NCI-H1436 (cell line): ENCODE measurements at regions not wholly inside any gene's neighbourhood (a gene's known extent, or its start where the extent isn't known, plus 50 kb on each side); places are given as distances from the start of the nearest gene placed in this dataset.

Experiments
- DNase-seq: peaks from one replicate; lab custom pipeline; 2025; lab: John Stamatoyannopoulos, UW

- DNase-seq = no peak
Observed at GRCh38 chr7:121810831-121811672, 61.9 kb upstream of the PTPRZ1 start.

GRCh38 chr7:121807078-121807477 is 65.9 kb upstream of the PTPRZ1 start:
- DNase-seq = no peak

GRCh38 chr7:121803039-121803438 is 69.9 kb upstream of the PTPRZ1 start:
- no peak for DNase-seq

GRCh38 chr7:121800916-121801675 is 71.9 kb upstream of the PTPRZ1 start:
- no peak for DNase-seq

- DNase-seq = peak; percentile 7
Observed at GRCh38 chr7:121798896-121799295, 74.1 kb upstream of the PTPRZ1 start.

GRCh38 chr7:121798453-121798840 is 74.5 kb upstream of the PTPRZ1 start:
- DNase-seq = no peak

- no peak for DNase-seq
Observed at GRCh38 chr7:121797657-121798452, 75.1 kb upstream of the PTPRZ1 start.

GRCh38 chr7:121796936-121797656 is 75.9 kb upstream of the PTPRZ1 start:
- no peak for DNase-seq

GRCh38 chr7:121796381-121796780 is 76.6 kb upstream of the PTPRZ1 start:
- DNase-seq = no peak

- DNase-seq = no peak
Observed at GRCh38 chr7:121795736-121796135, 77.2 kb upstream of the PTPRZ1 start.

GRCh38 chr7:121793716-121794115 is 79.2 kb upstream of the PTPRZ1 start:
- no peak for DNase-seq

- DNase-seq = no peak
Observed at GRCh38 chr7:121777672-121778071, 95.3 kb upstream of the PTPRZ1 start.

- no peak for DNase-seq
Observed at GRCh38 chr7:121774563-121774962, 98.4 kb upstream of the PTPRZ1 start.

GRCh38 chr7:121766676-121767075 is 106.3 kb upstream of the PTPRZ1 start:
- no peak for DNase-seq

- no peak for DNase-seq
Observed at GRCh38 chr7:121761399-121761798, 111.6 kb upstream of the PTPRZ1 start.

- DNase-seq = peak; percentile 52
Observed at GRCh38 chr7:121755818-121756552, 117.0 kb upstream of the PTPRZ1 start.

GRCh38 chr7:121755286-121755685 is 117.7 kb upstream of the PTPRZ1 start:
- no peak for DNase-seq

- no peak for DNase-seq
Observed at GRCh38 chr7:121753944-121754343, 119.0 kb upstream of the PTPRZ1 start.

- DNase-seq = peak; percentile 20
Observed at GRCh38 chr7:121752706-121753105, 120.3 kb upstream of the PTPRZ1 start.

- DNase-seq = no peak
Observed at GRCh38 chr7:121748546-121748945, 124.4 kb upstream of the PTPRZ1 start.

GRCh38 chr7:121745856-121746255 is 127.1 kb upstream of the PTPRZ1 start:
- no peak for DNase-seq
